Putamen (tissue), 1 donor: ENCODE measurements at regions not wholly inside any gene's neighbourhood (a gene's known extent, or its start where the extent isn't known, plus 50 kb on each side); places are given as distances from the start of the nearest gene placed in this dataset.
A peak's percentile ranks its signal among the peaks of the same experiment; 100 is the strongest.

ENCODE experiments used
- DNase-seq: peaks from one replicate; pipeline ENCODE4 v3.0.0-alpha.2; 2016; ENCODE audit warnings: low spot score

DNA sequence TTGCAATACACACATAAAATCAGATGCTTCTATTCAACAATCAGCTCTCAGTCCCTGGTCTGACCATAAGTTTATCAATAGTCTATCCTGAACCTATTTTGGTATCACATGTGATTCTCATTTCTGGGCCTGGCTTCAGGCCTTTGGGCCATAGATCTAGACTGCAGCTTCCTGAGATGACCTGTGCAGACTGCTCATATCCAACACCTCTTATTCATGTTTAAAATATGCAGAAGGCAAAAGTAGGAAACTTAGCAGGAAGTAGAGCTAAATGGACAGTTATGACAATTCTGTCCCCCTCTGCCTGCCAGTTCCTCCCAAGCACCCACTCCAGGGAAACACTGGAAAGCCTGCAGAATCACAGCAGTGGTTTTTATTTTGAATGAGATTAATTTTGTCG is 53.3 kb downstream of the C7orf25 start:
- DNase-seq = no peak

DNA sequence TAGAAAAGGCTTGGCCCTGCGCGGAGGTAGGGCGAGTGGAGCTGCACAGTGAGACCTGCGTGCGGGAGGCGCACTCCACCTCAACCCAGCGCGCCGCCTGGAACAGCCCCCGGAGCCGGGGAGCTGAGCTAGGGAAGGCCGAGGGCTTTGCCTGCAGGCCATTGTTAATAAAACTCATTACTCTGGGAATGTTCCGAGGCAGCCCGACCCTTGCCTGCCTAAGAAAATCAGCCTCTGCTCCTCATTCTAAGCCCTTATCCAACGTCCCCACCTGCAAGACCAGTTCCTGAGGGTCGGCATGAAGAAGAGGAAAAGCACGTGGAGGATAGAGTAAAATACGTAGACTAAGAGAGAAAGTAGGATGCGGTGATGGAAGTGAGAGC is 55.3 kb downstream of the C7orf25 start:
- DNase-seq = peak; percentile 10

DNA sequence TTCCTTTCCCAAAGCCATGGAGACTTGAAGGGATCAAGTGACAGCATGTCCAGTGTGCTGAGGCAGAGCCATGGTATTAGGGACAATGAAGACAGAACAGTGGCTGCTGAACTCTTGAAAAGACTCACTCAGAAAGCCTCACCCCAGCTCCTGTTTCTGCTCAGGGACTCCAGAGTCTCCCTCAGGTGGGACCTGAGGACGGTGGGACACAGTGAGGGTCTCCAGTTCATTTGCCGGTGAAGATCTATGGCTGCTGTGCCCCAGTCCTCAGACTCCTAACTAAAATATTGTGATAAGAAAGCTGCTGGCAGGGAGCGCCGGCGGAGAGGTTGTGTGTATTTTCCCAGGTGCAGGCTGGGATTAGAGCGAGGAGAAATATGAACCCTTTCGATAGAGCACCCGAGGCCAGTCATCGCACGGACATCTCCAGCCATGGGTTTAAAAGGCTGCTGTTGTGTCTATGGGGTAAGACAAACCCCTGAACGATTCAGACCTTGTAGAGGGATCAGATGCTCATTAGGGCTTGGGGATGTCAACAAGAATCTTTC is 57.2 kb downstream of the C7orf25 start:
- no peak for DNase-seq

DNA sequence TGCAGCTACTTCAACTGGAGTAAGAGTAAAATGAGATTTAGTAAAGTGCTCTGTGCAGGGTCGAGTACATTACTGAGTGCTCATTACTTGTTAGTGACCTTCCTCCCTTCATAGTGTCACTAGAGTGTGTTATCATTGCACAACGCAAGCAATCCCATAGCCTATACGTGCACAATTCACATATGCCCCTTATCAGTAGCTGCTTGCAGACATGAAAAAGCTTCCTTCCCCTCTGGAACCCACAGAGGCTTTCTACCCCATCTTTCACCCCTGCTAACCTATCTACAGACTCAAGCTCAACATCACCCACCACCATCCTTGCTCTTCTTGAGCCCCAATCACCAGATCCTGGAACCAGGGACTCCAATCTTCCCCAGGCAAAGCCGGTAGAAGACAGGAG is 59.3 kb downstream of the C7orf25 start:
- no peak for DNase-seq

DNA sequence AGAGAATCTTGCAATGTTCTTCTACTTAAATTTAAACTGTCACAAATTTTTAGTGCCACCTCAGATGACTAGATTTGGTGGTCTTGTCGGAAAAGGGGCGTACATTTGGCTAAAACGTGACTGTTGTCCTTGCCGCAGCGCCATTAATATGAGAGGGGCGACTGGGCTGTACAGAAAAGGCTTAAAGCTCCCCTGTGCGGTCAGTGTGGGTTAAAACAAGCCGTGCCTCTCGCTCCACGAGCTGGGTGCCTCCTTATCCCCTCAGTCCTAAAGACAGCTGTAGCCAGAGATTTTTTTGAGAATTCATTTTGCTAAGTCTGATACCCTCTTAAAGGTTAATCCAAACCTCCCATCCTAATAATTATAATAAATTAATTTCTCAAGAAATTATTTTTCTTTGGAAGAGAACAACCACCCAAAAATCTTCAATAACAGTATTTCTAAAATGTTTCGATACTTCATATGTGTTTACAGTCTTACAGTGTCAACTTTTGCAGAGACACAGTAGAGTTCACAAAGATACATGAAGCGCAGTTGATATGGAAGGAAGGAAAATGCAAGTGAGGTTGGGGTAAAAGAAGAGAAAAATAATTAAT is 68.6 kb downstream of the C7orf25 start:
- DNase-seq = peak; percentile 33

DNA sequence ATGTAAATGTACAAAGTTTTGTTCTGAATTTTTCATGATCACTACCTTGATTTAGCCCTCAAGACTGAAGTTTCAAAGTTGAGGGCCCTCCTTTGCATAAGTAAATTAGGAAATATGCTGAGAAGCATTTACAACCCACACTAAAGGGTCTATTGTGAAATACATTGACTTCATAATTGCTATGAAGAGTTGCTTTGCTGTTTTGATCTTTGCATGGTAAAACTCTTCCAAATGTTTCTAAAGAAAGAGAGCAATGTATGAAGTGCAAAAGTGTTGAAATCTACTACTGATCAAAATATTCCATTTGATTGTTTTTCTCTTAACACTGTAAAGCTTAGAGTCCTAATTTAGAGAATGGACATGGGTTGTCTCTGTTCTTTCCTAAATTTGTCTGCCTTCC is 77.2 kb downstream of the C7orf25 start:
- no peak for DNase-seq

DNA sequence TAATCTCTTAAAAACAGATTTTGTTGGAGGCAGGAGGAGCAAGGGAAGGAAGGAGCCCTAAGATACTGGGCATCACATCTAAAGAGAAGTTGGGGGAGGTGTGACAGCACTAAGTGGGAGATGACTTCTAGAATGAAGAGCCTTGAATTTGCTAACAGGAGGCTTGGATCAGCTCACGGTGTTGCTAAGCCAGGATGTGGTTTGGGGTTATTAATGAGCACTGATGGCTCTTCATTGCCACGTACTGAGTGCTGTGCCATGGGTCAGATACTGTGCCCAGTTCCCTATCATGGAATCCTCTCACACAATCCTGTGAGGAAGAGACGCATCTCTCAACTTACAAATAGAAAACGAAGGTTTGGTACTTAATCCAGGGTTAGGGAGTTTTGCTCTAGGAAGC is 78.5 kb downstream of the C7orf25 start:
- DNase-seq = no peak

DNA sequence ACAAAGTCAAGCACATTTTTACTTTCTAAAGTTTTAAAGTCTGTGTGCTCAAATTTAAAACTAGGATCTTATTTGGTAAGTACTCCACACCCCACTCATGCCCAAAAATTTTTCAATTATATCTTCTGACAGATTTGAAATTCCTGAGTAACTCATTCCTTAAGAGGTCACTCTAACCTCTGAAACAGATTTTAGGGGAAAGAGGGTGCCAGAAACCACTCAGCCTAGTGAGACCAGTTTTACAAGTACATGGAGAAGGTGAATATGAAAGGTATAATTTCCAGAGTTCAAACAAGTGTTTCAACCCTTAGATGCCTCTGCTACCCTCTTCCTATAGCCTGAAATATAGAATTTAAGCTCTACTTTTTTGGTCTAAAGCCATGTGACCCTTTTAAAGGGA is 79.2 kb downstream of the C7orf25 start:
- DNase-seq = no peak

DNA sequence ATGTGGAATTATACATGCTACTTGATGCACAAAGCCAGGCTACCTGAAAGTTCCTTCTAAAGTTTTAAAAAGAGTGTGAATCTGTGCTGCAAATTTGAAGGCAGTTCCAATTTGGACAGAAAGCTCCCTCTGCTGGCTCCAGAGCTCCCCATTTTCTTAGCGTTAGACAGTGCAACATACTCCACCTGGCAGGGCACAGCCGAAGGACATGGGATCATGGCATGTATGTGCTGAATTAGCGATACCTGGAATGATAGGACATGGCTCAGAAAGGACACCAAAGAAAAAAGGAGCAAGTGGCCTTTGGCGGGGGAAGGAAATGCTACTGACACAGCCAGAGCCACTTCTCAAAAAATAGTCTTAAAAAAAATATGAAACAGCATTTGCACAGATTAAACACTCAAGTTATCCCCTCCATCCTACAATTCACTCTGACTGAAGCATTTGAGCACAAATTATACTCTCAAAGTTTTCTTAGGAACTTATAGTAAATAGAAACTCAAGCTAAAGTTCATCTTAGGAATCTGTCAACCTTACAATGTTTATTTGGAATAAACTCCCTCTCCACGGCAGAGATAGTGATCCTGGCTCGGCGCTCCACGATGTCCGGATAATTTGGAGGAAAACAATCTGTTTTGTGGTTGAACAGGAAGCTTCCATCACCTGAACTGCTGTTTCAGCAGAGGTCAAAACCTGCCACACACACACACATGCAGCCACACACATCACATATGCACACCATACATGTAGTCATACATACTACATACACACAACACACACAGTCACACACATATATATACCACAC is 80.0 kb downstream of the C7orf25 start:
- DNase-seq = peak; percentile 52

DNA sequence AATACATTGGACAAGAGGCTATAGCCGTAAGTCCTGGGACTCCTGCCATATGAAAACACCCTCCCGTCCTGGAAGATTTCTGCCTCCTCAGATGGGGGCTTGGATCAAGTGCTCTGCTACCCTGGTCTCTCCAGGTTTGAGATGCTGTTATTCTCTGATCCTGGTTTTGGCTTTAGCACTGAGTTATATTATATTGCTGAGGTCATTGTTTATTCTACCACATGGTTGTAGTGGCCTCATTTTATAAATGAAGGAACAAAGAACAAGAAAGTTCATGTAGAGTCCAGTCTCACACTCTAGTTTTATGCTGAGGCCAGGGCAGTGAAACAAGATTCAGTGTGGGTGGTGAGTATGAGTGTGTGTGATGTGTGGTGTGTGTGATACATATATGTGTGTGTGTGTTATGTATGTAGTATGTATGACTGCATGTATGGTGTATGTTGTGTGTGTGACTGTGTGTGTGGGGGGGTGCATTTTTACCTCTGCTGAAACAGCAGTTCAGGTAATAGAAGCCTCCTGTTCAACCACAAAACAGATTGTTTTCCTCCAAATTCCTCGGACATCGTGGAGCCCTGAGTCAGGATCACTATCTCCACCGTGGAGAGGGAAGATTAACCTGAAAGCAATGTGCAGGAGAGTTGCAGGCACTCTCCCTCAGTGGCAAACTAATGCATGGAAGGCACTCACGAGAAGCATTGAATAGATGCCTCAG is 80.7 kb downstream of the C7orf25 start:
- no peak for DNase-seq

DNA sequence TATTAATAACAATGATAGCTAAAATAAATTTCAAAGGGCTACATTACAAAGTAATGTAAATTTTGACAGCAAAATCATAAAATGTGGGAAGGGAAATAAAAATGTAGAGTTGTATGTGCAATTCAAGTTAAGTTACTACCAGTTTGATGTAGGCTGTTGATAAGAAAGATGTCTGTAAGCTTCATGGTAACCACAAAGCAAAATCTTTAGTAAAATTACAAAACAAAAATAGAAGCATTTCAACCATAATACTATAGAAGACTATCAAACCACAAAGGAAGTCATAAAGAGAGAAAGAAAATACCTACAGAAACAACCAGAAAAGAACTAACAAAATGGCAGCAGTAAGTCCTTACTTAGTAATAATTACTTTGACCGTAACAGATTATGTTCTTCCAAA is 99.1 kb downstream of the C7orf25 start:
- no peak for DNase-seq

DNA sequence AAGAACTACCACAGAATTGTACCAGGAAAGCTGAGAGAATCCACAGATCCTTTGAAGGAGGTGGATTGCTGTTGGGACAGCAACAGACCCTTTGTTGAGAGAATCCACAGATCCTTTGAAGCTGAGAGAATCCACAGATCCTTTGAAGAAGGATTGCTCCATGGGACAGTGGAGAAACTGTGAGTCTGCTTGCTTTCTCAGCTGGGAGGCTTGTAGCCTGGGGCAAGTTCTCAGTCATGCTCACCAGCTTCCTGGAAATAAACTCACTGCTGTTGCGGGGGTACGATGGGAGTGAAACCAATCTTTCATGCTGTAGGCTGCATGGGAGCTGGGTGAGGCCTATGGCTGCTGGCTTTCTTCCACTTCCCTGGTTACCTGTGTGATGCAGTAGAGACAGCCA is 106.3 kb downstream of the C7orf25 start:
- DNase-seq = no peak

DNA sequence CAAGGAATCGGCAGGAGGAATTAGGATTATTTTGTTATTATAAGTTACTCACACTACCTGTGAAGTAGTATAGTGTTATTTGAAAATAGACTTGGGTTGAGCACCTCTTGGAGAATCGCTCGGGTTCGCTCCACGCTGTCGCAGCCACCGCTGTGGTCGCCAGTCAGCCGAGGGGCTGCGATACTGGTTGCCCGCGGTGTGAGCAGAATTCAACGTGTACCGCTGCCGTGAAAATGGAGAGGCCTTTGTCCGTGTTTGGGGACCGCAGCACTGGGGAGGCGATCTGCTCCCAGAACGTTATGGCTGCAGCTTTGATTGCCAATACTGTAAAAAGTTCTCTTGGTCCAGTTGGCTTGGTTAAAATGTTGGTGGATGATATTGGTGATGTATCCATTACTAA is 117.2 kb downstream of the C7orf25 start:
- no peak for DNase-seq

DNA sequence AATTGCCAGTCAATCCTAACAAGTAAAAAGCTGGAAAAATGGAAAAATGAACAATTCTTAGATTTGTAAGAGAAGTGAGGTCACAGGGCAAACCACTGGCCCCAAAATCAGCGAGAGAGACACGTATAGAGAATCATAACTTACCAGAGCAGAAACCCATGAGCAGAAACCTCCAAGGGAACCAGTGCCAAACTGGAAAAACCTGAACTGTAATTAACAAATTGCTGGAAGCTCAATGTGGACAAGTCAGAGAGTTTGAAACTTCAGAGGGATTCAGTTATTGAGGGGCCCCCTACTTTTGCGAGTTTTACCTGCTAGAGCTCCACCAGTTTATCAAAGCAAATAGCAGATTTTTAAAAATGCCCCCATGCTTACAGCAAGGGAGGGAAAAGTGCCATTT is 119.0 kb downstream of the C7orf25 start:
- DNase-seq = no peak

DNA sequence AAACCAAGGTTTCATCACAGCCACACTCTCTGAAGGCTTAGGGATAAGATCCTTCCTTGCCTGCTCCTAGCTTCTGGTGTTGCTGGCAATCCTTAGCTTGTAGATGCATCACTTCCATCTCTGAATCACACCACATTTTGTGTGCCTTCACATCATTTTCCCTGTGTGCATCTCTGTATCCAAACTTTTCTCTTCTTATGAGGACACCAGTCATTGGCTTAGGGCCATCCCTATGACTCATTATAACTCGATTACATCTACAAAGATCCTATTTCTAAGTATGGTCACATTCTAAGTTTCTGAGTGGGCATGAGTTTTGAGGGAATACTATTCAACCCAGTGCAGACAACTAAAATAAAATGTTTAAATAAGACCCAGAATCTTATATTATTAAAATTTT is 121.7 kb downstream of the C7orf25 start:
- no peak for DNase-seq

DNA sequence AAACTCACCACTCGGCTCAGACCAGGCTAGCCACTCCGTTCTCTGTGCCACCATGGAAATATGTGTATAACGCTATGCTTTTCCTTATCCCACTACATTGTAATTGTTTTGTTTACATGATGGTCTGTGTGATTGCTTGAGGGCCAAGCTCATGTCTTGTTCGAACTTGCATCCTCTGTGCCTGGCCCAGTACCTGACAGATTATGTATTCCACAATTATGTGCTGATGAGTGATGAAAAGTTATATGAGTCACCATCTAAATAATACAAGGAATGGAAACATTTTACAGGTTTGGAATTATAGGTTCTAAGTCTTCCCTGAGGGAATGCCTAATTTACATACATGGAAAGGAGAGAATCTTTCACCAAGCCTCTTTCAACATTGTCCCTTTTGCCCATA is 137.4 kb downstream of the C7orf25 start:
- no peak for DNase-seq

DNA sequence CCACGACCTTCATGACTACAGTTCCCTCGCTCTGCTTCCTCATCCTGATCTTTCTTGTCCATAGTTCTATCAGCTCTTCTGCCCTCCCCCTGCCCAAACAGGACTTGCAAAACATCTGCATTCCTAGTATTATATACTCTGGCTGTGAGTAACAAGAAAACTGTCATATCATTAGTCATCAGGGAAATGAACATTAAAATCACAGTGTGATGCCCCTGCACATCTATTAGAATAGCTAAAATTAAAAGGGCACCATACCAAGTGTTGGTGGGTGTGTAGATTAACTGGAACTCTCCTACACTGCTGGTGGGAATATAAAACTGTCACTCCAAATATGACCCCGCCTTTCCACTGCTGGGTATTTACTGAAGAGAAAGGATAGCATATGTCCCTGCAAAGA is 141.8 kb downstream of the C7orf25 start:
- peak; percentile 16 for DNase-seq

DNA sequence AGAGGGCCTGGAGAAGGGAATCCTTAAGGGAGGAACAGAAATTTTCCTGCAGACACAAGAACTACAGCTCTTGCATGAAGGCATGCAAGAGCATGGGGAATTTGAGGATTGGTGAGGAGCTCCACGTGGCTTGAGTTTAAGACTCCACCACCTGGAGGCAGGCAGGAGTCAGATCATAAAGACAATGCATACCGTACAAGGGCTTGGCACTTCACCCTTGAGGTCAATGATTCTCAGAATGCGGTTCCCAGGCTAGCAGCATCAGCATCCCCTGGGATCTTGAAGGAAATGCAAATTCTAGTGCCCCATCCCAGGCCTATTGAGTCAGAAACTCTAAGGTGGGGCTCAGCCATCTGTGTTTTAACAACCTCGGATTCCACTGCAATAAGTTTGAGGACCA is 143.8 kb downstream of the C7orf25 start:
- no peak for DNase-seq

DNA sequence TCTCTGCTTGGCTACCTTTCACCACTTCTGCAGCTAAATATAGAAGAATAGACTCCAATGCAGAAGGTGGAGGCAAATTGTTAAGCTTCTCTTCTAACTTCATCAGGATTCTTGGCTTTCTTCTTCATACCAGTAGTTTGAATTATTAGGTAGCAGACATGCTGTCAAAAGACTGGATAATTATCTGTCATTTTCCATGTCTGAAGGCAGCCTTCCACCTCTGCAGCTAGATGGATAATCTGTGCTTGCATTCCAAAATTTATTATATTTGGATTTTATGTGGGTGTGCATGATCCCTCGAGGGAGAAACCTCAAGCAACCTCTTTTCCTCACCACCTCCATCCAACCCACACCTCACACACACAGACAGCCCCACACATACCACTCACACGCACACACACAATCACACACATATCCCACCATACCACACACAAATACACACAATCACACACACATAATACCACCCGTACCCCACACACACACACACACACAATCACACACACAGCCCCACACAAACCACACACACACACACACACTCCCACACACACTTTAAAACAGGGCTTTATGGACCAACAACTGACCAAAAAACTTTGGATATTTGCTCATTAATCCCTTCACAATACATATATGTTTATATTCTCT is 145.0 kb downstream of the C7orf25 start:
- DNase-seq = peak; percentile 79

DNA sequence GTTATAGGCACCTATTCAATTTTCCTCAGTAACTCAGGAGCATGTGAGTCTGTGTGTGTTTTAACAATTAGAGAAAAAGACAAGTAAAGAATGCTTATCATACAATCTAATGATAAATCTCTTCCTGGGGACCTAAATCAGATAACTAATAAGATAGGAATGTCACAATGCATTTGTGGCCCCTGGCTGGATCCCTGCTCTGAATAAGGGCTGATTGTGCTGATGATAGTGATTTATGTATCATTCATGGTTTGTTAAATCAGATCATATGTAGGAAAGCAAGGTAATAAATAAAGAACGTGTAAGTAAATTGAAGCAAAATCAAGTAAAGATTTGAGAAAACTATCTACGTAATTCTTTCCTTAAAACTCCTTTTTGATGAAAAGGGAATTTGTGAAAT is 145.9 kb downstream of the C7orf25 start:
- DNase-seq = no peak

DNA sequence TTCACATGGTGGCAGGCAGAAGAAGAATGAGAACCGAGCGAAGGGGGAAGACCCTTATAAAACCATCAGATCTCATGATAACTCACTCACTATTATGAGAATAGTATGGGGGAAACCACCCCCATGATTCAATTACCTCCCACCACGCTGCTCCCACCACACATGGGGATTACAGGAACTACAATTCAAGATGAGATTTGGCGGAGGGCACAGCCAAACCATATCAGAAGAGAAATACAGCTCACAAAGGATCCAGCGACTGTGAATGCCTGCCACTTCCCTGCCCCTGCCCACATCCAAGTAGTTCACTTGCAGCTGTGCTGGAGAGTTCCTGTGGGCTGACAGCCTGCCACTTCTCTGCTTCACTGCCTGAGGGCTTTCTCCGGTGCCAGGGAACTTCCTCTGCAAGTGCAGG is 148.7 kb downstream of the C7orf25 start:
- DNase-seq = no peak

DNA sequence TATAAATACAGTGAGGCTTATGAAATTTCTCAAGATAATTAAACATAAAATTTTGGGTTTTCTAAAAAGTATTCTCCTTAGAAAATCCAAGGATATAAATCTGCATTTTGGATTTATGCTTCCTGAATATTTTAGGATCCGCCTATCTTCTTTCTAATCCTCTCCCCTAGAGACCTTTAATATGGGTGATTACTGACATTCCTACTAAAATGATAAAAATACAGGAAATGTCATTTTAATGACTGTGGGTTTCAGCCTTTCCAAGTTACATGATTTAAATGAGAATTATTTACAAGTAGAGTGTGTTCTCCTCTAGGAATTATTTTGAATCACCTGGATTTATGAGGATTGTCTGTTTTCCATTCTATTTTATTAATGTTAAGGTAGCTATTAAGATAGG is 150.4 kb downstream of the C7orf25 start:
- no peak for DNase-seq

DNA sequence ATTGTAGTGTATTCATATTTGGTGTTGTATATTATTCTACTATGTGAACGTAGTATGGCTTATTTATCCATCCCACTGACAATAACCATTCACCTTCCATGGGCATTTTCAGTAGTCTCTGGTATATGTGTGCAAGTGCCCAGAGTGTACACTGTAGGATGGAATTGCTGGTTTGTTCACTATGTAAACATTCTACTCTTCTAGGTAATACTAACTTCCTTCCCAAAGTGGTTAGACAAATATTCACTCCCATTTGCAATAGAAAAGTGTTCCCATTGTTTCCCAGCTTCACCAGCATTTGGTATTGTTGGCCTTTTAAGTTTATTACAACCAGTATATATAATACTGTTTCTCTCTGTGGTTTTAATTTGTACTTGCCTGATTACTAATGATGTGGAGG is 153.7 kb downstream of the C7orf25 start:
- DNase-seq = no peak
